ENCODE measurements at regions not wholly inside any gene's neighbourhood (a gene's known extent, or its start where the extent isn't known, plus 50 kb on each side); places are given as distances from the start of the nearest gene placed in this dataset.

DNA sequence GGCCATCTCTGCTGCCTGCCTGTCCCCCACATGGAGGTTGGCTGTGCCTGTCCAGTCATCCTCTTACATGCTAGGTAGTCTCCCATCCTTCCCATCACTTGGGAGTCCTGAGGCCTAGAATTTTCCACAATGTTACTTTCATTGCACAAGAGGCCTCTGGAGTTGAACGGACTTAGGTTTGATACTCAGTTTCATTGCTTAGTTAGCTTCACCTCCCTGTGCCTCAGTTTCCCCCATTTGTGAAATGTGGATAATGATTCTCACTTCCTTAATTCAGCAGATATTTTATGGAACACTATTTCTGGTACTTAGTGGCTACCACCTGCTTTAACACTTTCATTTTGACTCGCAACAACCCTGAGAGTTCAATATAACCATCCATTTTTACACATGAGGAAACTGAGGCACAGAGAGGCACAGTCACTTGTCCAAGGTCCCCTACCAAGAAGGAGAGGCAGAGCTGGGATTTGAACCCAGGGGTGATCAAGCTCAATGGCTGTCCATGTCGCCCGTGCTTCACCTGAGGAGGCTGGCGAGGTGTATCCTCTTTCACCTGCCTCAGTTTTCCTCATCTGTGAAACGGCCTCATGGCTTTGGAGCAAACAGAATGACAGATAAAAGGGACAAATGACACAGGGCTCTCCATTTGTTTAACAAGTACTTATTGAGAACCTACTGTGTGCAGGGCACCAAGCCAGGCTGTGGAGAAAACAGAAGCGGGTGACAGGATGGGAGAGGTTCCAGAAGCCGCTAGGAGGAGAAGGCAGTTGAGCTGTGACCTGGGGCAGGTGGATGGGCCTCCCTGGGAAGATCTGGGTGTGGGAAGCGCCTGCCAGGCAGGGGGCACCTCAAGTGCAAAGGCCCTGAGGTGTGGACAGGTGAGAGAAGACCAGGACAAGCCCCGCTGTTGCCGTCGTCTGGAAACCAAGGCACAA, 154.3 kb upstream of the PTPN1 start:
- DNase-seq = no peak
- Histone ChIP-seq H3K36me3 (replicated peaks) (no peaks in the 10 kb centered on the region), H3K4me3 (ENCODE audit: low read depth, low read length) (no peak overlapping the region), H3K27me3 (replicated peaks) (no peaks in the 10 kb centered on the region), H3K27ac (no peak overlapping the region)
- TF ChIP-seq, protein P1, sequence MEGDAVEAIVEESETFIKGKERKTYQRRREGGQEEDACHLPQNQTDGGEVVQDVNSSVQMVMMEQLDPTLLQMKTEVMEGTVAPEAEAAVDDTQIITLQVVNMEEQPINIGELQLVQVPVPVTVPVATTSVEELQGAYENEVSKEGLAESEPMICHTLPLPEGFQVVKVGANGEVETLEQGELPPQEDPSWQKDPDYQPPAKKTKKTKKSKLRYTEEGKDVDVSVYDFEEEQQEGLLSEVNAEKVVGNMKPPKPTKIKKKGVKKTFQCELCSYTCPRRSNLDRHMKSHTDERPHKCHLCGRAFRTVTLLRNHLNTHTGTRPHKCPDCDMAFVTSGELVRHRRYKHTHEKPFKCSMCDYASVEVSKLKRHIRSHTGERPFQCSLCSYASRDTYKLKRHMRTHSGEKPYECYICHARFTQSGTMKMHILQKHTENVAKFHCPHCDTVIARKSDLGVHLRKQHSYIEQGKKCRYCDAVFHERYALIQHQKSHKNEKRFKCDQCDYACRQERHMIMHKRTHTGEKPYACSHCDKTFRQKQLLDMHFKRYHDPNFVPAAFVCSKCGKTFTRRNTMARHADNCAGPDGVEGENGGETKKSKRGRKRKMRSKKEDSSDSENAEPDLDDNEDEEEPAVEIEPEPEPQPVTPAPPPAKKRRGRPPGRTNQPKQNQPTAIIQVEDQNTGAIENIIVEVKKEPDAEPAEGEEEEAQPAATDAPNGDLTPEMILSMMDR (IDR thresholded peaks at IDR 0.05; ENCODE audit: low read depth, low read length, missing control alignments) = no peak
- in situ Hi-C loops (cut with HindIII; ENCODE audit: low pct_ligation_motif_present, low sequenced_read_pairs) = no loop called here

DNA sequence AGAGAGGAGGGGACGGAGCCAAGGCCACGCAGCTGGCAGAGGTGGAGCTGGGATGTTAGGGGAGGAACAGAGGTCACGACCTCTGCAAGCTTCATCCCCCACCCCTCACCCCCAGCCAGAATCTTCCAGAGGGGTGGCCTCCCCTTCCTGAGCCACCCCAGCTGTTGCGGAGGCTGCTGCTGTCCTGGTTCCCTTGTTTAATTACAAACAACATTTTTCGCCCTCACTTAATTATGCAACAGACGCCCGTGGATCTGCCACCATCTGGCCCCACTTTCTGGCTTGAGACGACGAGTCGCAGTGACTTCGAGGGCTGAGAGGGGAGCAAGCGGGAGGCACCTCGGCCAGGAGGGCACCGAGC, 153.7 kb upstream of the PTPN1 start:
- in situ Hi-C loops (cut with HindIII; ENCODE audit: low pct_ligation_motif_present, low sequenced_read_pairs) = no loop called here
- no peak overlapping the region for H3K4me3 ChIP-seq (ENCODE audit: low read depth, low read length)
- TF ChIP-seq, protein P1 (IDR thresholded peaks at IDR 0.05; ENCODE audit: low read depth, low read length, missing control alignments) = no peak
- no peaks in the 10 kb centered on the region for H3K27me3 ChIP-seq (replicated peaks)
- H3K27ac ChIP-seq = no peak overlapping the region
- H3K36me3 ChIP-seq (replicated peaks) = no peaks in the 10 kb centered on the region
- DNase-seq = no peak

DNA sequence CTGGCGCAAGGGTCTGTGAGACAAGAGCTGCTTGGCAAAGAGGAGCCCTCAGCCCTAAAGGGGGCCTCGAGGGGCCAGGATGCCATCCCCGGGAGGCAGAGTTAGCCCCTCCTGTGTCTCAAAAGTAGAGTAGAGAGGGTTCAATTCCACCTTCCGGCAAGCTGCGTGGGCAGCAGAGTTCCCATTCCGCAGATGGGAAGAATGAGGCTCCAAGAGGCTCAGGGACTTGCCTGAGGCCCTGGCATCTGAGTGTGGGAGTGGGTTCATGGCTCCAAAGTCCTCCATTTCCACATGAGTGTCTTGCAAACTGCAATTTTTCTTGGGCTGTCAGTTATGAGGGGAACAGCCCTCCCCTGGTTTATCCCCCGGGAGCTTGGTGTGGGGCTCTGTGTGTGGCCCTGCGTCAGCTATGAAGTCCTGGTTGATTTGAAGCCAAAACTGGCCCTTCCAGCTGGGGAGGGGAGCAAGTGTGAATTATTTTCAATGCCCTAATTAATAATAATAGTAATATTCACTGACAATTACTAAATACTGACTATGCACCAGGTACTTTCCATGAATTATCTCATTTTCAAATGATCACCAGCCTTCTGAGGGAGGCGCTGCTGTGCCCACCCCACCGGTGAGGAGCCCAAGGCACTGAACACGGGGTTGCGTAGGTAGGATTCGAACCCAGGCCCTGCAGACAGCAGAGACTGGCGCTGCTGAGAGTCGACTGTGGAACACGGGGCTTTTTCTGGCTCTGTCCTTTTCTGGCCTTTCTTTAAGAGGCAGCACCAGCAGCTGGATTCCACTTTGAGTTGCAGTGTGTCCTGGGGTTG, 153.0 kb upstream of the PTPN1 start:
- DNase-seq = no peak
- H3K4me3 ChIP-seq (ENCODE audit: low read depth, low read length) = no peak overlapping the region
- no peak overlapping the region for H3K27ac ChIP-seq
- TF ChIP-seq, protein P1 (IDR thresholded peaks at IDR 0.05; ENCODE audit: low read depth, low read length, missing control alignments) = no peak
- no peaks in the 10 kb centered on the region for H3K27me3 ChIP-seq (replicated peaks)
- no peaks in the 10 kb centered on the region for H3K36me3 ChIP-seq (replicated peaks)
- in situ Hi-C loops (cut with HindIII; ENCODE audit: low pct_ligation_motif_present, low sequenced_read_pairs) = no loop called here

DNA sequence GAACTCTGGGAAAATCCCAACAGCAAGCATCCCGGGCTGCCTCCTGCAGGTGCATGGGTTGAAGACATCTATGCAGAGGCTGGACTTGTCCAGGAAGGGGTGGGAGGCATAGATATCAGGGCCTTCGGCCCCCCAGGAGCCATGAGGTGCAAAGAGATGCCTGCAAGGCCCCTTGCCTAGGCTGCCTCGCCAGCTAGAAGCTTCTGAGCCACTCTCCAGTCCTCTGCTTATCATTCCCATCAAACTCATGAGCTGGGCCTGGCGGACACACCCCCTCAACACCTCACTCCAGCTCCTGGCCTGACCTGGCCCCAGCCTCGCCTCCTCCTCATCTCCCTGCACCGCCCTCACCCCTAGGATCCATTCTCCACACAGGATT, 152.4 kb upstream of the PTPN1 start:
- in situ Hi-C loops (cut with HindIII; ENCODE audit: low pct_ligation_motif_present, low sequenced_read_pairs) = no loop called here
- no peak overlapping the region for H3K27ac ChIP-seq
- no peak overlapping the region for H3K4me3 ChIP-seq (ENCODE audit: low read depth, low read length)
- H3K36me3 ChIP-seq (replicated peaks) = no peaks in the 10 kb centered on the region
- no peaks in the 10 kb centered on the region for H3K27me3 ChIP-seq (replicated peaks)
- no peak for DNase-seq
- TF ChIP-seq, protein P1 (IDR thresholded peaks at IDR 0.05; ENCODE audit: low read depth, low read length, missing control alignments) = no peak

DNA sequence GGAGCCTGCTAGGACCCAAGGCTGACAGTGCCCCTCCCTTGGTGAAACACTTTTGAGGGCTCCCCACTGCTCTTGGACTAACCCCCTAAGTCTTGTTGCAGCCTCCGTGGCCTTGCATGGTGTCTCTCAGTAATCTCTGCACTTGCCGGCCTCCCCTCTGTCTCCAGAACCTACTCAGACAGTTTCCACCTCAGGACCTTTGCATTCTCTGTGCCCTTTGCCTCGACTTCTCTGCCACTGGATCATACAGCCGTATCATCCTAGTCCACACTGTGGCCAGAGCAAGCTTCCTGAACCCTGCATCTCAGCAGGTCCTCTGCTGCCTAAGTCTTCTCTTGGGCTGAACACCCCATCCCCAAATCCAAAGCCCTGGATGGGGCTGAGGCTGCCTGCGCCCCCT, 152.0 kb upstream of the PTPN1 start:
- Histone ChIP-seq H3K27me3 (replicated peaks) (no peaks in the 10 kb centered on the region), H3K4me3 (ENCODE audit: low read depth, low read length) (no peak overlapping the region), H3K27ac (no peak overlapping the region), H3K36me3 (replicated peaks) (no peaks in the 10 kb centered on the region)
- DNase-seq = no peak
- TF ChIP-seq, protein P1 (IDR thresholded peaks at IDR 0.05; ENCODE audit: low read depth, low read length, missing control alignments) = no peak
- in situ Hi-C loops (cut with HindIII; ENCODE audit: low pct_ligation_motif_present, low sequenced_read_pairs) = no loop called here
